Body of pancreas (tissue), 4 donors: ENCODE measurements at regions not wholly inside any gene's neighbourhood (a gene's known extent, or its start where the extent isn't known, plus 50 kb on each side); places are given as distances from the start of the nearest gene placed in this dataset.

Source experiments
- ATAC-seq: fragments of 150-250 bp; one replicate; pipeline ENCODE4 v1.9.1; 2016
- DNase-seq, 4 donors: peaks; one replicate each; pipeline ENCODE4 v3.0.0-alpha.2; 2019
- H3K27ac ChIP-seq, 4 donors: fragments of 200-600 bp; sonication (generic); 1 replicate in 3 of 4; 2 replicates in 1 of 4; pipeline versions ENCODE4 v1.5.1 to v1.6.1; 2016 to 2019; ENCODE audit warnings: mild to moderate bottlenecking in 1 of 4, mixed read lengths in 1 of 4, moderate library complexity in 1 of 4
- H3K27me3 ChIP-seq, 2 donors: fragments of 200-600 bp; sonication (generic); one replicate each; pipeline ENCODE4 v1.6.0; 2016; ENCODE audit warnings: mild to moderate bottlenecking in 1 of 2
- H3K36me3 ChIP-seq, 2 donors: fragments of 200-600 bp; sonication (generic); replicated peaks in 1 of 2; 2 replicates each; pipeline ENCODE4 v1.5.1; 2016; ENCODE audit warnings: low read depth in 2 of 2; ENCODE audit not compliant: insufficient read depth in 1 of 2
- H3K4me1 ChIP-seq: fragments of 200-600 bp; sonication (generic); one replicate; pipeline ENCODE4 v1.6.0; 2016
- H3K4me3 ChIP-seq, 2 donors: fragments of 200-600 bp; sonication (generic); 1 replicate in 1 of 2; 2 replicates in 1 of 2; pipeline ENCODE4 v1.5.1; 2016 to 2019
- H3K9me3 ChIP-seq, 3 donors: fragments of 200-600 bp; sonication (generic); 1 replicate in 2 of 3; 2 replicates in 1 of 3; pipeline ENCODE4 v1.5.1; 2016
- CTCF ChIP-seq, 7 experiments: fragments of 450-650 bp in 4 of 7; fragments of 200-600 bp in 3 of 7; sonication (generic) in 3 of 7; IDR thresholded peaks; one replicate each; pipeline ENCODE4 v1.5.1; 2016 to 2019; ENCODE audit warnings: antibody characterized with exemption in 7 of 7
- POLR2A ChIP-seq, 3 donors: fragments of 450-650 bp; IDR thresholded peaks; one replicate each; pipeline ENCODE4 v1.6.1; 2016; ENCODE audit warnings: antibody characterized with exemption in 3 of 3, mild to moderate bottlenecking in 2 of 3
- WGBS, 2 donors: methylation state at CpG; one replicate each; pipeline ENCODE4 v1.1.5; 2017; 5-methylcytosine and 5-hydroxymethylcytosine counted together
- intact Hi-C: fragments of 100-400 bp; cut with DNase I; formaldehyde crosslinking; loops from one replicate; pipeline ENCODE4 v1.15.1; 2023

DNA sequence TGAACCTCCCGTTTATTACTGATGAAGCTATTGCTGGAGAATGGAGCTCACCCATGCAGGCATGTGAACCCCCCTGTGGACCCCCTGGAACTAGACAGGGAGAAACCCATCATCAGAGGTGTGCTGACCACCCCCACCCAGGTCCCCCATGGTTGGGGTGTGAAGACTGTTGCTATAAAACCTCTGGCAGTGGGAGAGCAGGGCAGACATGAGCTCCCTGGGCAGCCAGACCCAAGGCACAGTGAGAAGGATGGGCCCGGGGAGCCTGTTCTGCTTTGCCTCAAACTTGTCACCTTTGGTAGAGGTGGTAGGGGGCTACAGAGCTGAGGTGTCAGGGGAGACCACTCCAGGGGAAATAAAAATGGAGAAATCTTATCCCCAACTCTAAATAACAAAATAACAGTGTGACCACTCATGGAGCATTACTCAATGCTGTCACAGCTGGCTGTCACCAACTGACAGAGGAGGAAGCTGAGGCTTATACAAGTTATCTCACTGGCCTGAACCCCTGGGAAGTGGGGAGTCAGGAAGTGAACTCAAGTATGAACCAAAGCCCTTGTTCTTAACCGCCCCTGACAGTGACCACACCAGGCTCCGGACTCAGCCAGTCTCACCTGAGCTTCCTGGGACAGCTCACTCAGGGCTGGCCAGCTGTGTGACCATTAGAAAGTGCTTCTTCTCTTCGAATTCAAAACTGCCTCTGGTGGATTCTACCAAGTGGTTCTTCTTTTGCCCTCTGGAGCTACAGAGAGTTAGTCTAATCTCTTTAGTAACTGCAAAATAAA, 698.8 kb downstream of the MATN1 start:
- H3K27ac ChIP-seq: no peak overlapping the region
- no peak for ATAC-seq
- TF ChIP-seq POLR2A (IDR thresholded peaks at IDR 0.05) (no peak), CTCF (IDR thresholded peaks at IDR 0.05) (no peak)
- H3K4me3 ChIP-seq: no peak overlapping the region
- H3K36me3 ChIP-seq: no peaks in the 10 kb centered on the region
- intact Hi-C loops: no loop called here
- no peaks in the 10 kb centered on the region for H3K4me1 ChIP-seq
- WGBS, 2 donors: 51 to 54% methylated on average over 5 of the region's 5 CpGs
- H3K9me3 ChIP-seq: peaks cover 0 to 7% (median 0%) of the 10 kb centered on the region in 3 donors
- DNase-seq: no peak
- H3K27me3 ChIP-seq: no peaks in the 10 kb centered on the region

DNA sequence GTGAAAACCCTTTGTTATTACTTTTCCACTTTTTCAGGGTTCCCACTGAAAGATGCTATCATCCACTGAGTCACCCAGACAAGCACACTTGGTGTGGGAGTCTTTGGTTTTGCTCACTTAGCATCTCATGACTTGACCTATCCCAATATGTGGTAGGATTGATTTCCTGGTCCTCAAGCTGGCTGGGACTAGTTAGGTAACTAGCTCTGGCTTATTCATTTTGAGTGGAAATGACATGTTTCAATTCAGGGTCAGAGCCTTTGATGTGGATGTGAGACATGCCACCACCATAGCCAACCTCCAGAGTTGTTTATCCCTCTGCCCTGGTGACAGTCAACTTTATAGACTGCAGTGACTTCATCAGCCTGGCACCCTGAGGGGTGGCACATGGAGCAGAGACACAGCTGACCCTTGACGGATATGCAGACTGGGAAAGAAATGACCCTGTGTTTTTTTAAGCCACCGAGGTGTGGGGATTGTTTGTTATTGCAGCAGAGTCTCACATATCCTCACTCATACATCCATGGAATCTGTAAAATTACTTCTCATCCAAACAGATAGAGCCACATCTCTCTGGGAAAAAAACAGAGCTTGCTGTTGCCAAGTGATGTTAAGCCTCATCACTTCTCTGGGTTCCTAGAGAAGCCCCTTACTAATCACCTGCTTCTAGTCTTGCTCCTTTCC, 699.9 kb downstream of the MATN1 start:
- no peaks in the 10 kb centered on the region for H3K4me1 ChIP-seq
- peaks cover 0 to 7% (median 0%) of the 10 kb centered on the region in 3 donors for H3K9me3 ChIP-seq

GRCh38 chr1:30014031-30014430, 709.4 kb downstream of the MATN1 start:
- Histone ChIP-seq H3K27me3 (no peaks in the 10 kb centered on the region), H3K9me3 (no peaks in the 10 kb centered on the region), H3K36me3 (no peaks in the 10 kb centered on the region), H3K4me3 (no peak overlapping the region), H3K27ac (no peak overlapping the region), H3K4me1 (no peaks in the 10 kb centered on the region)
- DNase-seq (no peak), ATAC-seq (no peak)
- intact Hi-C loops: no loop called here
- WGBS, 2 donors: 18 to 32% methylated on average over 2 of the region's 2 CpGs
- TF ChIP-seq CTCF (IDR thresholded peaks at IDR 0.05): no peak
- no peak for TF ChIP-seq POLR2A (IDR thresholded peaks at IDR 0.05)

More for the DNA sequence above, 699.9 kb downstream of the MATN1 start:
- Histone ChIP-seq H3K27ac (no peak overlapping the region), H3K27me3 (no peaks in the 10 kb centered on the region), H3K4me3 (no peak overlapping the region), H3K36me3 (no peaks in the 10 kb centered on the region)
- no peak for DNase-seq
- TF ChIP-seq POLR2A (IDR thresholded peaks at IDR 0.05) (no peak), CTCF (IDR thresholded peaks at IDR 0.05) (no peak)
- intact Hi-C loops: no loop called here
- WGBS, 2 donors: 60 to 79% methylated on average over 2 of the region's 2 CpGs
- ATAC-seq: no peak

DNA sequence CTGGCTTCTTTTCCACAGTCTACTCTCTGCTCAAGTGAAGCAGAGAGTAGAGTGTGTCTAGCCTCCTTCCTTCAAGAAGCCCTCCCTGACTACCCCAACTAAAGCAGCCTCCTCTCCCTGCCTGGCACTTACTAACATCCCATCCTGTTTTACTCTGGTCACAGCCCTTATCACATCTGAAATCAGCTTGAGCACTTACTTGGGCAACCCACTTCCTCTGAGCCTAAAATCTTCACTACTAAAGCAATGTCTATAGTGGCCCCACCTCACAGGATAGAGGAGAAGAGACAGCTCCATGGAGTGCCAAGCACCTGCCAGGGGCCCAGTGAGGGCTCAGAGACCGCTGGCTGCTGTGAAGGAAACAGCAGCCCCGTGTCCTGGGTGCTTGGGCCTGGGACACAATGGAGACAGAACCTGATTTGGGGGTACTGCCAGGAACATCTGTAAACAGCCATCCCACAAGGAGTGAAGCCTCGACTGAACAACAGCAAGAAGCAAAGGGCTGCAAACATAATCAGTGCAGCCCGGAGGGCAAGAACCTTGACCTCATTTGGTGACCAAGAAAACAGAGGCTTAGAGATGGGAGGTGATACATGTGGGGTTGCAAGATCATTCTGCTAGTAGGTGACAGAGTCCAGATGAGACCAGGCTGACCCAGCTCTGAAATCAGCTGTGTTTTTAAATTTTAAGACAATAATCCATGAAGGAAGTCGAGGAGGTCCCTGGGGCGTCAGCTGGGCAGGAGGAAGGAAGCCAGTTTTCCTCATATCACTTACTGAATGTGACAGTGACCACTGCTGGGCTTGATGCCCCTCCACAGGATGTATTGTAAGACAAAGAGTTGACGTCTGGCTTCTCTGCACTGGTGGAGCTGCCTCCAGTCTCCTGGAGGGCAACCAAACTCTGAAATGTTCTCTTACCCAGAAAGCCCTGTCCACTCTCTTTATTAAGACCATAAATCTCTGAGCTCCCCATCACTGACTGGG, 710.6 kb downstream of the MATN1 start:
- Histone ChIP-seq H3K4me3 (no peak overlapping the region), H3K36me3 (no peaks in the 10 kb centered on the region), H3K27me3 (no peaks in the 10 kb centered on the region), H3K9me3 (no peaks in the 10 kb centered on the region), H3K27ac (no peak overlapping the region), H3K4me1 (no peaks in the 10 kb centered on the region)
- TF ChIP-seq POLR2A (IDR thresholded peaks at IDR 0.05) (no peak), CTCF (IDR thresholded peaks at IDR 0.05) (no peak)
- intact Hi-C loops: no loop called here
- DNase-seq (no peak), ATAC-seq (no peak)
- 27 to 65% methylated on average over 7 of the region's 7 CpGs for WGBS, 2 donors
